NCI-H1048 (cell line): ENCODE measurements at regions not wholly inside any gene's neighbourhood (a gene's known extent, or its start where the extent isn't known, plus 50 kb on each side); places are given as distances from the start of the nearest gene placed in this dataset.

Source experiments
- DNase-seq: peaks from one replicate; lab custom pipeline; 2025; lab: John Stamatoyannopoulos, UW

- DNase-seq, result no peak
Observed at GRCh38 chr14:100438678-100439592, 115.8 kb downstream of the SLC25A47 start.

GRCh38 chr14:100439781-100440180, 116.6 kb downstream of the SLC25A47 start:
- no peak for DNase-seq

GRCh38 chr14:100440207-100440631, 117.1 kb downstream of the SLC25A47 start:
- DNase-seq, result no peak

- DNase-seq, result no peak
Observed at GRCh38 chr14:100440758-100441203, 117.6 kb downstream of the SLC25A47 start.

GRCh38 chr14:100441271-100441947, 118.3 kb downstream of the SLC25A47 start:
- no peak for DNase-seq

- DNase-seq, result no peak
Observed at GRCh38 chr14:100442036-100442435, 118.9 kb downstream of the SLC25A47 start.

- DNase-seq, result no peak
Observed at GRCh38 chr14:100442498-100443490, 119.7 kb downstream of the SLC25A47 start.

- no peak for DNase-seq
Observed at GRCh38 chr14:100443603-100444002, 120.5 kb downstream of the SLC25A47 start.

- no peak for DNase-seq
Observed at GRCh38 chr14:100445436-100446088, 122.4 kb downstream of the SLC25A47 start.

GRCh38 chr14:100446572-100446971, 123.4 kb downstream of the SLC25A47 start:
- no peak for DNase-seq

GRCh38 chr14:100448376-100448775, 125.2 kb downstream of the SLC25A47 start:
- DNase-seq, result no peak

GRCh38 chr14:100449225-100449987, 126.3 kb downstream of the SLC25A47 start:
- no peak for DNase-seq

- DNase-seq, result no peak
Observed at GRCh38 chr14:100450049-100450448, 126.9 kb downstream of the SLC25A47 start.

GRCh38 chr14:100450736-100451135, 127.6 kb downstream of the SLC25A47 start:
- no peak for DNase-seq

- DNase-seq, result no peak
Observed at GRCh38 chr14:100451264-100451663, 128.1 kb downstream of the SLC25A47 start.

- no peak for DNase-seq
Observed at GRCh38 chr14:100453930-100454329, 130.8 kb downstream of the SLC25A47 start.

GRCh38 chr14:100454437-100454836, 131.3 kb downstream of the SLC25A47 start:
- no peak for DNase-seq

- no peak for DNase-seq
Observed at GRCh38 chr14:100463937-100464336, 123.3 kb downstream of the BEGAIN start.

- DNase-seq, result no peak
Observed at GRCh38 chr14:100466111-100466856, 120.9 kb downstream of the BEGAIN start.
